ENCODE measurements at regions not wholly inside any gene's neighbourhood (a gene's known extent, or its start where the extent isn't known, plus 50 kb on each side); places are given as distances from the start of the nearest gene placed in this dataset.
"Not testable (repeated sequence)": the region's sequence is repeated elsewhere in the genome, so short reads cannot be mapped to it uniquely, and the experiment has no call there.

- no peak for DNase-seq
Measured at GRCh38 chr19:30691819-30692166, 319.6 kb downstream of the ZNF536 start.

- DNase-seq, result peak; percentile 85
Measured at GRCh38 chr19:30690935-30691818, 319.0 kb downstream of the ZNF536 start.

- DNase-seq, result no peak
Measured at GRCh38 chr19:30690525-30690924, 318.3 kb downstream of the ZNF536 start.

- DNase-seq, result peak; percentile 70
Measured at GRCh38 chr19:30689474-30689873, 317.3 kb downstream of the ZNF536 start.

- peak; percentile 26 for DNase-seq
Measured at GRCh38 chr19:30688696-30689095, 316.5 kb downstream of the ZNF536 start.

GRCh38 chr19:30686826-30687566 lies 314.8 kb downstream of the ZNF536 start:
- no peak for DNase-seq

GRCh38 chr19:30686176-30686820 lies 314.1 kb downstream of the ZNF536 start:
- peak; percentile 66 for DNase-seq

GRCh38 chr19:30685426-30686000 lies 313.3 kb downstream of the ZNF536 start:
- no peak for DNase-seq

GRCh38 chr19:30684613-30685012 lies 312.4 kb downstream of the ZNF536 start:
- DNase-seq, result peak; percentile 41

GRCh38 chr19:30682999-30683536 lies 310.9 kb downstream of the ZNF536 start:
- DNase-seq, result peak; percentile 95

- no peak for DNase-seq
Measured at GRCh38 chr19:30682146-30682998, 310.2 kb downstream of the ZNF536 start.

- DNase-seq, result no peak
Measured at GRCh38 chr19:30681162-30682100, 309.2 kb downstream of the ZNF536 start.

GRCh38 chr19:30680399-30680798 lies 308.2 kb downstream of the ZNF536 start:
- DNase-seq, result not testable (repeated sequence)

- DNase-seq, result no peak
Measured at GRCh38 chr19:30679789-30680188, 307.6 kb downstream of the ZNF536 start.

- peak; percentile 50 for DNase-seq
Measured at GRCh38 chr19:30679153-30679702, 307.0 kb downstream of the ZNF536 start.

- DNase-seq, result no peak
Measured at GRCh38 chr19:30678168-30678567, 306.0 kb downstream of the ZNF536 start.

- no peak for DNase-seq
Measured at GRCh38 chr19:30677702-30678101, 305.5 kb downstream of the ZNF536 start.

GRCh38 chr19:30676990-30677679 lies 305.0 kb downstream of the ZNF536 start:
- no peak for DNase-seq

- DNase-seq, result no peak
Measured at GRCh38 chr19:30675086-30675485, 302.9 kb downstream of the ZNF536 start.

- DNase-seq, result no peak
Measured at GRCh38 chr19:30674656-30675055, 302.5 kb downstream of the ZNF536 start.
